ENCODE measurements at regions not wholly inside any gene's neighbourhood (a gene's known extent, or its start where the extent isn't known, plus 50 kb on each side); places are given as distances from the start of the nearest gene placed in this dataset.
"Not testable (repeated sequence)": the region's sequence is repeated elsewhere in the genome, so short reads cannot be mapped to it uniquely, and the experiment has no call there.

- DNase-seq: no peak
Measured at GRCh38 chr1:217136895-217137205, 413.6 kb upstream of the ESRRG start.

- DNase-seq: no peak
Measured at GRCh38 chr1:217135987-217136894, 413.0 kb upstream of the ESRRG start.

GRCh38 chr1:217135569-217135915, 412.3 kb upstream of the ESRRG start:
- no peak for DNase-seq

GRCh38 chr1:217134857-217135568, 411.8 kb upstream of the ESRRG start:
- DNase-seq: no peak

- no peak for DNase-seq
Measured at GRCh38 chr1:217133958-217134856, 411.0 kb upstream of the ESRRG start.

- no peak for DNase-seq
Measured at GRCh38 chr1:217133092-217133491, 409.9 kb upstream of the ESRRG start.

GRCh38 chr1:217123340-217123739, 400.1 kb upstream of the ESRRG start:
- DNase-seq: not testable (repeated sequence)

- no peak for DNase-seq
Measured at GRCh38 chr1:217117973-217118465, 394.8 kb upstream of the ESRRG start.

GRCh38 chr1:217115404-217116380, 392.5 kb upstream of the ESRRG start:
- DNase-seq: no peak

GRCh38 chr1:217109928-217110327, 386.7 kb upstream of the ESRRG start:
- DNase-seq: peak; percentile 61

- DNase-seq: peak; percentile 52
Measured at GRCh38 chr1:217106231-217106901, 383.1 kb upstream of the ESRRG start.

- DNase-seq: no peak
Measured at GRCh38 chr1:217105437-217105836, 382.2 kb upstream of the ESRRG start.

GRCh38 chr1:217097819-217098218, 374.6 kb upstream of the ESRRG start:
- no peak for DNase-seq

GRCh38 chr1:217096200-217096599, 373.0 kb upstream of the ESRRG start:
- no peak for DNase-seq

GRCh38 chr1:217095050-217095622, 371.9 kb upstream of the ESRRG start:
- no peak for DNase-seq

- DNase-seq: no peak
Measured at GRCh38 chr1:217091561-217091960, 368.3 kb upstream of the ESRRG start.

GRCh38 chr1:217090060-217090911, 367.1 kb upstream of the ESRRG start:
- DNase-seq: no peak

GRCh38 chr1:217089361-217090014, 366.3 kb upstream of the ESRRG start:
- DNase-seq: no peak

- DNase-seq: peak; percentile 45
Measured at GRCh38 chr1:217088521-217089284, 365.5 kb upstream of the ESRRG start.
